Tibial nerve (tissue), 3 donors: ENCODE measurements at regions not wholly inside any gene's neighbourhood (a gene's known extent, or its start where the extent isn't known, plus 50 kb on each side); places are given as distances from the start of the nearest gene placed in this dataset.

Source experiments
- CTCF ChIP-seq, 5 experiments: fragments of 200-600 bp in 3 of 5; fragments of 450-650 bp in 2 of 5; sonication (generic) in 3 of 5; IDR thresholded peaks; one replicate each; pipeline ENCODE4 v1.5.1; 2016 to 2019; ENCODE audit warnings: antibody characterized with exemption in 5 of 5, mild to moderate bottlenecking in 3 of 5, moderate library complexity in 2 of 5
- POLR2A ChIP-seq, 2 donors: fragments of 450-650 bp; IDR thresholded peaks; one replicate each; pipeline ENCODE4 v1.6.1; 2017; ENCODE audit warnings: antibody characterized with exemption in 2 of 2, mild to moderate bottlenecking in 2 of 2, moderate library complexity in 2 of 2

- TF ChIP-seq CTCF (IDR thresholded peaks at IDR 0.05) (no peak), POLR2A (IDR thresholded peaks at IDR 0.05) (no peak)
These were observed 77.9 kb upstream of the FLT1 start for GRCh38 chr13:28572871-28573270.
